ENCODE measurements at regions not wholly inside any gene's neighbourhood (a gene's known extent, or its start where the extent isn't known, plus 50 kb on each side); places are given as distances from the start of the nearest gene placed in this dataset.
"Not testable (repeated sequence)": the region's sequence is repeated elsewhere in the genome, so short reads cannot be mapped to it uniquely, and the experiment has no call there.

DNA sequence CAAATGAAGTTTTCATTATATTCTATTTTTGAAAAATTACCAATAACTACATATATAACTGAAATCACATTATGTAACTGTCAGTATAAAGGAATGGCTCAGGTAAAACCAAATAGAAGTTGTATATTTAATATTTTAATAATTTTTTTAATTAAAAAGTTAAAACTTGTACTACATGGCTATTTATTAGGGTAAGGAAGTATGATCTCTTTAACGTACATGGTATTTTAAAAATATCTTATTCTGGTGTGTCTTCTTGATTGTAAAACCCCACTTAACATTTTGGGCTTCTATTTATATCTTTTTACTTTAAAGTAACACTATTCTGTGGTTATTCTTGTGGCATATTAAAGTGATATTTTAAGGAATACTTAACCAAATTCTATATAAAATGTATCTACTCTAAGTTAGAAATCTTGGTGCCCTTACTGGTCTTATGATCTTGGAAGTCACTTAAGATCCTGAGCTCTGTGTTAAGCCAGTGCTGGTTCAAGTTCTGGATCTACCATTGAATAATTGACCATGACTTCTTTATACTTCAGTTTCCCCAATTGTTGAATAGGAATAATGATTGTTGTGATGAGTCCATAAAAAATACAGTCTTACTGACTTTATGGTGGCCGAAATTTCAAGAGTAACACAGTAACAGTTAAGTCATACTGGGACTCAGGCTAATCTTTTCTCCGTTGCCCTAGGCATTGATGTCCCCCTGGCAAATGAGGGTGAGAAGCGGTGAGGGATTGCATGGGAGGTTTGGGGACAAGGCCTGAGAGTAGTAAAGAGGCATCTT, 97.1 kb upstream of the TPTE start:
- not testable (repeated sequence) for TF ChIP-seq POLR2A, CTCF (IDR thresholded peaks at IDR 0.05)

All from Peyer's patch (tissue), 4 donors.